ENCODE measurements at regions not wholly inside any gene's neighbourhood (a gene's known extent, or its start where the extent isn't known, plus 50 kb on each side); places are given as distances from the start of the nearest gene placed in this dataset.
A peak's percentile ranks its signal among the peaks of the same experiment; 100 is the strongest.

- Mint-ChIP-seq H3K4me3 (no peak overlapping the region), H3K36me3 (ENCODE audit: low read depth) (no peaks in the 10 kb centered on the region), H3K9me3 (no peaks in the 10 kb centered on the region), H3K27me3 (ENCODE audit: low read depth) (peaks cover 4% of the 10 kb centered on the region), H3K27ac (peak overlapping the region in 2 of 3 experiments; percentile 1 to 34), H3K4me1 (peaks cover under 1% of the 10 kb centered on the region)
- TF ChIP-seq, protein P1, sequence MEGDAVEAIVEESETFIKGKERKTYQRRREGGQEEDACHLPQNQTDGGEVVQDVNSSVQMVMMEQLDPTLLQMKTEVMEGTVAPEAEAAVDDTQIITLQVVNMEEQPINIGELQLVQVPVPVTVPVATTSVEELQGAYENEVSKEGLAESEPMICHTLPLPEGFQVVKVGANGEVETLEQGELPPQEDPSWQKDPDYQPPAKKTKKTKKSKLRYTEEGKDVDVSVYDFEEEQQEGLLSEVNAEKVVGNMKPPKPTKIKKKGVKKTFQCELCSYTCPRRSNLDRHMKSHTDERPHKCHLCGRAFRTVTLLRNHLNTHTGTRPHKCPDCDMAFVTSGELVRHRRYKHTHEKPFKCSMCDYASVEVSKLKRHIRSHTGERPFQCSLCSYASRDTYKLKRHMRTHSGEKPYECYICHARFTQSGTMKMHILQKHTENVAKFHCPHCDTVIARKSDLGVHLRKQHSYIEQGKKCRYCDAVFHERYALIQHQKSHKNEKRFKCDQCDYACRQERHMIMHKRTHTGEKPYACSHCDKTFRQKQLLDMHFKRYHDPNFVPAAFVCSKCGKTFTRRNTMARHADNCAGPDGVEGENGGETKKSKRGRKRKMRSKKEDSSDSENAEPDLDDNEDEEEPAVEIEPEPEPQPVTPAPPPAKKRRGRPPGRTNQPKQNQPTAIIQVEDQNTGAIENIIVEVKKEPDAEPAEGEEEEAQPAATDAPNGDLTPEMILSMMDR (IDR thresholded peaks at IDR 0.05; ENCODE audit: unreplicated experiment in 3 of 3) = no peak
Measured at GRCh38 chr4:17018013-17018412, 119.6 kb upstream of the LDB2 start.

DNA sequence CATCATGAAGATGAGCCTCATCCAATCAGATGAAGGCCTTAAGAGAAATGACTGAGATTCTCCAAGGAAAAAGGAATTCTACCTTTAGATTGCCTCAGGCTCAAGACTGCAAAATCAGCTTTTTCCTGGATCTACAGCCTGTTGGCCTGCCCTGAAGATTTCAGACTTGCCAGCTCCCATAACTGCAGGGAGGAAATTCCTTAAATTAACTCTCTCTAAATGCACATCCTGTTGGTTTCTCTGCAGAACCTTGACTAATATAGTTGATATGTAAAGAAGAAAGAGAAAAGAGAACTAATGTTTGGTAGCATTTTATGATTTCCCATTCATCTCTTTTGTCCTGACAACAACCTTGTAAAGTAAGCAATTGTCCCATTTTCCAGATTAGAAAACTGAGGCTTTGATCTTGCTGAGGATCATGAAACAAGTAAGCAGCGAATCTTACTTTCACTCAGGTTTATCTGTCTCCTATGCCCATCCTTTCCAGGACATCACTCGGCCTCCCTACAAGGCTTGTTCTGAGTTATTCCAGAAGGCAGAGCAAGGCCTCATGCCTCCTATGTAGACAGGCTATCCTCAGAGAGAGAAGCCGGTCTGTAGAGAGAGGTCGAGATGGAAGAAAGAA, 115.0 kb upstream of the LDB2 start:
- Mint-ChIP-seq H3K9me3 (no peaks in the 10 kb centered on the region), H3K27ac (peak overlapping the region in 2 of 3 experiments; percentile 19 to 30), H3K4me3 (no peak overlapping the region), H3K27me3 (ENCODE audit: low read depth) (no peaks in the 10 kb centered on the region), H3K4me1 (peaks cover 9% of the 10 kb centered on the region), H3K36me3 (ENCODE audit: low read depth) (no peaks in the 10 kb centered on the region)
- TF ChIP-seq, protein P1 (IDR thresholded peaks at IDR 0.05; ENCODE audit: unreplicated experiment in 3 of 3) = no peak

DNA sequence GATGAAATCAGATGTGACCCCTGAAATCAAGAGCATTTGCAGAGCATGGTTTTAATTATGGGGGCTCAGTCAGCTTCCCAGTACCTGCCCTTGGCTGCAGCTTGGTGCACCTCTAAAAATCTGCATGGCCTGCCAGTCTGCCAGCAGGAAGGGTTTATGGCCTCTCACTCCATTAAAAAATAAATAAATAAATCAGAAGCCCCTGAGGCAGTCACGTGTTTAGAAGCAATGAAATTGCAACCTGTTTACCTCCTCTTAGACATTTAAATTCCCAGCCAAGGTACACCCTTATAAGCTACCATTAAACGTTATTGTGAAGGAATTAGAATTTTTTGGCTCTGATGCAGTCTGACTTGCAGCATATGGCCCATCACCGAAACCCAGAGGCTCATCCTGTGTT, 114.0 kb upstream of the LDB2 start:
- Mint-ChIP-seq H3K4me1 (peaks cover 9% of the 10 kb centered on the region), H3K27ac (peak overlapping the region; percentile 30 to 69 (median 40)), H3K27me3 (ENCODE audit: low read depth) (no peaks in the 10 kb centered on the region), H3K36me3 (ENCODE audit: low read depth) (no peaks in the 10 kb centered on the region), H3K4me3 (no peak overlapping the region), H3K9me3 (no peaks in the 10 kb centered on the region)
- TF ChIP-seq, protein P1 (IDR thresholded peaks at IDR 0.05; ENCODE audit: unreplicated experiment in 3 of 3) = no peak

DNA sequence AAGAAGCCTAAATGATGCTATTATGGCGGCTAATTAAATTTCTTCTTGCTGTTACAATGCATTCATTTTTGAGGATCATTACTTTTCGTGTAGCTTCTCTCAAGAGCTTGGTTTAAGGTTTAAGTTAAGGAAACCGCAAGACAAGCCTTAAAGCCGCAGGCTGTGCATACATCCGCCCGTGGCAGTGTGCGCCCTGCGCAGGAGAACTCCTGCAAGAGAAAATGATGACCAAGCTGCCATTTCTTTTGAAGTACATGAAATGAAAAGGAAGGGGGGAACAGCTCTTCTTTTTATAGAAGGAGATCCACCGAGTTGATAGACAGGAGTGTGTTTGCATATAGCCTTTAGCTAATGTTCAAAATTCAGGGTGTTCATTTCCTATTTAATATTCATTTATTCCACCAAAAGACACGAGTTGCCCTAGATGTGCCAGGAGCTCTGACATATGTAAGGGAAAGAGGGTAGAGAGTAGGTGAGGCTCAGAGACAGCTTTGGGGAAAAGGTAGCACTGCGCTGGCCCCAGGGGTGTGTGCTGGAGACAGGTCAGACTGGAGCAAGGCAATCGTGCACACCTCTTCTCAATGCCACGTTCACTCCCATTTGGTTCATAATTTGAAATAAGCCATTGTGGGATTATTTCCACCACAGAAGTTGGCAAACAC, 112.1 kb upstream of the LDB2 start:
- Mint-ChIP-seq H3K36me3 (ENCODE audit: low read depth) (no peaks in the 10 kb centered on the region), H3K9me3 (no peaks in the 10 kb centered on the region), H3K4me3 (no peak overlapping the region), H3K27ac (no peak overlapping the region), H3K27me3 (ENCODE audit: low read depth) (no peaks in the 10 kb centered on the region), H3K4me1 (peaks cover 22% of the 10 kb centered on the region)
- TF ChIP-seq, protein P1 (IDR thresholded peaks at IDR 0.05; ENCODE audit: unreplicated experiment in 3 of 3) = no peak

GRCh38 chr4:17009871-17010367, 111.5 kb upstream of the LDB2 start:
- no peaks in the 10 kb centered on the region for H3K27me3 Mint-ChIP-seq (ENCODE audit: low read depth)
- H3K9me3 Mint-ChIP-seq = no peaks in the 10 kb centered on the region
- no peak overlapping the region for H3K27ac Mint-ChIP-seq
- H3K4me1 Mint-ChIP-seq = peaks cover 26% of the 10 kb centered on the region
- TF ChIP-seq, protein P1 (IDR thresholded peaks at IDR 0.05; ENCODE audit: unreplicated experiment in 3 of 3) = no peak
- no peak overlapping the region for H3K4me3 Mint-ChIP-seq
- no peaks in the 10 kb centered on the region for H3K36me3 Mint-ChIP-seq (ENCODE audit: low read depth)

Data from nephron (organoid).